PFSK-1 (cell line): ENCODE measurements at regions not wholly inside any gene's neighbourhood (a gene's known extent, or its start where the extent isn't known, plus 50 kb on each side); places are given as distances from the start of the nearest gene placed in this dataset.

Experiments
- FOXP2 ChIP-seq: optimal IDR thresholded peaks from 2 replicates; pipeline ENCODE3; 2011; ENCODE audit warnings: borderline replicate concordance, control low read depth, inconsistent platforms; ENCODE audit not compliant: insufficient read depth; ENCODE audit errors: extremely low read length, extremely low read depth
- POLR2AphosphoS5 ChIP-seq: IDR thresholded peaks from 2 replicates; pipeline ENCODE4 v1.6.1; 2012; ENCODE audit warnings: low read depth, mild to moderate bottlenecking, control low read depth, low read length, moderate library complexity
- SIN3A ChIP-seq: IDR thresholded peaks from 2 replicates; pipeline ENCODE4 v1.6.1; 2012; ENCODE audit warnings: mild to moderate bottlenecking, low read length, moderate library complexity, borderline replicate concordance; ENCODE audit not compliant: insufficient read depth
- TAF1 ChIP-seq: IDR thresholded peaks from 2 replicates; pipeline ENCODE4 v1.6.1; 2012; ENCODE audit warnings: low read length, control low read depth, borderline replicate concordance; ENCODE audit not compliant: insufficient read depth
- TF ChIP-seq, protein P1 (sequence below), 2 experiments: IDR thresholded peaks; 2 replicates each; pipeline versions ENCODE4 v1.6.1 to v1.8.0; 2011 to 2012; ENCODE audit warnings: low read depth in 2 of 2, low read length in 2 of 2, control low read depth in 1 of 2, inconsistent platforms in 1 of 2, mild to moderate bottlenecking in 1 of 2, moderate library complexity in 1 of 2; ENCODE audit not compliant: insufficient read depth in 1 of 2

DNA sequence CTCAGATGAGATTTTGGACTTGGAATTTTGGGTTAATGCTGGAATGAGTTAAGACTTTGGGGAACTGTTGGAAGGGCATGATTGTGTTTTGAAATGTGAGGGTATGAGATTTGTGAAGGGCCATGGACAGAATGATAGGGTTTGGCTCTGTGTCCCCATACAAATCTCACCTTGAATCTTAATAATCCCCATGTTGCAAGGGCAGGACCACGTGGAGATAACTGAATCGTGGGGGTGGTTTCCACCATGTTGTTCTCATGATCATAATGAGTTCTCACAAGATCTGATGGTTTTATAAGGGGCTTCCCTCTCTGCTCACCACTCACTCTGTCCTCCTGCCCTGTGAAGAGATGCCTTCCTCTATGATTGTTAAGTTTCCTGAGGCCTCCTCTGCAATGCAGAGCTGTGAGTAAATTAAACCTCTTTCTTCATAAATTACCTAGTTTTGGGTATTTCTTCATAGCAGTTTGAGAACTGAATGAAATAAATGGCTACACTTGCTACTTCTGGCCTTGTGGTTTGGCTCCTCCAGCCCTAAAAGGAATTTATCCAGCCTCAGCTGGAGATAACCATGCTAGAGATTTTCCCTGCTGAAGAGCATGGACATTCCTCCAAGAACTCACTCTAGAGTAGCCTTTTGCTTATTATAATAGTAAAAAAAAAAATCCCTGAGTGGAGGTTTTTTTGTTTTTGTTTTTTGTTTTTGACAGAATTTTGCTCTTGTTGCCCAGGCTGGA, 144.3 kb upstream of the TFPI start:
- no peak for TF ChIP-seq SIN3A
- TF ChIP-seq POLR2AphosphoS5: no peak

DNA sequence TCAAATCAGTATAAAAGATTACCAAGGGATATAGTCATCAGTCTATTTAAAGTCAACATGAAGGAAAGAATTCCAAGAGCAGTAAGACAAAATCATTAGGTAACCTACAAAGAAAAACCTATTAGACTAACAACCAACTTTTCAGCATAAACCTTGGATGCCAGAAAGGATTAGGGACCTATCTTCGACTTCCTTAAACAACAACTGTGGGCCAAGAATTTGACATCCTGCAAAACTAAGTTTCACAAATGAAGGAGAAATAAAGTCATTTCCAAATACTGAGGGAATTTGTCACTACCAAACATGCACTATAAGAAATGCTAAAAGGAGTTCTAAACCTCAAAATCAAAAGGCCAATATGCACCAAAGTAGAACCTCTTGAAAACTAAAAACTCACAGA, 147.9 kb upstream of the TFPI start:
- TF ChIP-seq TAF1: no peak
- no peak for TF ChIP-seq POLR2AphosphoS5
- no peak for TF ChIP-seq FOXP2
- TF ChIP-seq, protein P1, sequence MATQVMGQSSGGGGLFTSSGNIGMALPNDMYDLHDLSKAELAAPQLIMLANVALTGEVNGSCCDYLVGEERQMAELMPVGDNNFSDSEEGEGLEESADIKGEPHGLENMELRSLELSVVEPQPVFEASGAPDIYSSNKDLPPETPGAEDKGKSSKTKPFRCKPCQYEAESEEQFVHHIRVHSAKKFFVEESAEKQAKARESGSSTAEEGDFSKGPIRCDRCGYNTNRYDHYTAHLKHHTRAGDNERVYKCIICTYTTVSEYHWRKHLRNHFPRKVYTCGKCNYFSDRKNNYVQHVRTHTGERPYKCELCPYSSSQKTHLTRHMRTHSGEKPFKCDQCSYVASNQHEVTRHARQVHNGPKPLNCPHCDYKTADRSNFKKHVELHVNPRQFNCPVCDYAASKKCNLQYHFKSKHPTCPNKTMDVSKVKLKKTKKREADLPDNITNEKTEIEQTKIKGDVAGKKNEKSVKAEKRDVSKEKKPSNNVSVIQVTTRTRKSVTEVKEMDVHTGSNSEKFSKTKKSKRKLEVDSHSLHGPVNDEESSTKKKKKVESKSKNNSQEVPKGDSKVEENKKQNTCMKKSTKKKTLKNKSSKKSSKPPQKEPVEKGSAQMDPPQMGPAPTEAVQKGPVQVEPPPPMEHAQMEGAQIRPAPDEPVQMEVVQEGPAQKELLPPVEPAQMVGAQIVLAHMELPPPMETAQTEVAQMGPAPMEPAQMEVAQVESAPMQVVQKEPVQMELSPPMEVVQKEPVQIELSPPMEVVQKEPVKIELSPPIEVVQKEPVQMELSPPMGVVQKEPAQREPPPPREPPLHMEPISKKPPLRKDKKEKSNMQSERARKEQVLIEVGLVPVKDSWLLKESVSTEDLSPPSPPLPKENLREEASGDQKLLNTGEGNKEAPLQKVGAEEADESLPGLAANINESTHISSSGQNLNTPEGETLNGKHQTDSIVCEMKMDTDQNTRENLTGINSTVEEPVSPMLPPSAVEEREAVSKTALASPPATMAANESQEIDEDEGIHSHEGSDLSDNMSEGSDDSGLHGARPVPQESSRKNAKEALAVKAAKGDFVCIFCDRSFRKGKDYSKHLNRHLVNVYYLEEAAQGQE (IDR thresholded peaks at IDR 0.05; ENCODE audit: insufficient read depth in 1 of 2, low read depth in 2 of 2, low read length in 2 of 2): no peak
- no peak for TF ChIP-seq SIN3A

DNA sequence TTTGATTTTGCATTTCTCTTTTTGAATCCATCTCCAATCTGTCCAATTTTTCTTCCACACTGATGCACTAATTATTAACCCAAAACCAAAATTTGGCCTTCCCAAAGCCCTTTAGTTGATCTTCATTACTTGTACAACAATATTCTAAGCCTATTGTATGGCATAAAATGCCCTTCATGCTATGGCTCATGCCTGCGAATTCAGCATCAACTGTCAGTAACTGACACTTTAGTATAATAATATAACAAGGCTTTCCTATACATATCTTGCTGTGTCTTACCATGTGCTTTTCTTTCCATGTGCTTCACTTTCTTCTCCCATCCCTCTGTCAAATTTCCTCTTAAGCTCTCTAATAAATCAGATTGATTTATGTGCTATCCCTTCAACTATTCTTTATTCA, 154.0 kb upstream of the TFPI start:
- TF ChIP-seq TAF1 (no peak), FOXP2 (no peak), POLR2AphosphoS5 (no peak), SIN3A (no peak)
- TF ChIP-seq, protein P1 (IDR thresholded peaks at IDR 0.05; ENCODE audit: insufficient read depth in 1 of 2, low read depth in 2 of 2, low read length in 2 of 2): no peak

DNA sequence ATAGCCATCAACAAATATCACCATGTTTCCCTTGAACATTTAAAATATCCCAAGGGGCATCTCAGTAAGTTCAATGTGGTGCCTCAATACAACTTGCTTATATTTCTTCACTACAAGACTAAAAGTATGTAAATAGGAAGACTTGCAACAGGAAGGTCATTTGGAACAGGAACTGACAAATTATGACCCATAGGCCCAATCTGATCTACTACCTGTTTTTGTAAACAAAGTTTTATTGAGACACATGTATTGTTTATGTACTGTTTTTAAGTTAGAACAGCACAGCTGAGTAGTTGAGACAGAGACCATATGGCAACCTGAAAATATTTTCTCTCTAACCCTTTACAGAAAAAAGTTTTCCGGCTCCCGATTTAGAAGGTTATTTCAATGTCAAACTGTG, 154.8 kb upstream of the TFPI start:
- no peak for TF ChIP-seq TAF1
- TF ChIP-seq FOXP2: no peak
- TF ChIP-seq POLR2AphosphoS5: no peak
- TF ChIP-seq, protein P1 (IDR thresholded peaks at IDR 0.05; ENCODE audit: insufficient read depth in 1 of 2, low read depth in 2 of 2, low read length in 2 of 2): no peak
- no peak for TF ChIP-seq SIN3A

DNA sequence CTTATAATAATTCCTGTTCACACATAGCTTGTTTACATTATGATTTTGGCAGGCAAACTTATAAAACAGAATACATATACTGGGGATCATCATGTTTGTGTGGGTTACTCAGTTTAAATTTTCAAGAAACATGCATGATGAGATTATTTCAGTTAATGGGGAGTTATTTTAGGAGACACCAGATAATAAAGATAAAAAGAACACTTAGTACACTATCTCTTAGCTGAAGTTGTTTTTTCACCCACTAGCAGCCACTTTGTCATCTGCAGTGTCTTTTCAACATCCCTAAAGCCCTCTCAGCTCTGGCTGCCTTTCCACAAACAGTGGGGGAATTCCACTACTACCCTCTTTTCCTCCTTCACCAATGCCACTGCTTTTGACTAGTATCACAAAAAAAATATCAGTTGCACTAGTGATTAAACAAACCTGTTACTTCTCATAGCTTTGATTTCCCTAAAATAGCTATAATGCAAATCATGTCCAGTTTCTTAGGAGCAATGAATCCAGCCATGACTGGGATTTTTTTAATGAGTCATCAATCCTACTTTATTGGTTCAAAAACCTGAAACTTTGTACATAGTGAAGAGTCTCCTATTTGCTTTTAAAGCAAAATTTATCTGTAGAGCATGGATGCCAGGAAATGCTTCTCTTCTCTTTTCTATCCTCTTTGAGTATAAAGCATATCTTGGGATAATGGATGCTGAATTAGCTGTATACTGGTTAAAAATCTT, 156.7 kb upstream of the TFPI start:
- TF ChIP-seq SIN3A (no peak), FOXP2 (no peak), POLR2AphosphoS5 (no peak), TAF1 (no peak)
- TF ChIP-seq, protein P1 (IDR thresholded peaks at IDR 0.05; ENCODE audit: insufficient read depth in 1 of 2, low read depth in 2 of 2, low read length in 2 of 2): no peak
